Trophoblast cell (in vitro differentiated cells and primary cell): ENCODE measurements at regions not wholly inside any gene's neighbourhood (a gene's known extent, or its start where the extent isn't known, plus 50 kb on each side); places are given as distances from the start of the nearest gene placed in this dataset.

Experiments
- DNase-seq, 2 donors: peaks; one replicate each; pipeline ENCODE4 v3.0.0-alpha.2; 2016
- H2AFZ ChIP-seq: 2 replicates; pipeline ENCODE4 v1.6.1; 2013; ENCODE audit warnings: low read length, moderate library complexity, mild to moderate bottlenecking; ENCODE audit not compliant: insufficient read depth, poor library complexity
- H2AK5ac ChIP-seq: 2 replicates; pipeline ENCODE4 v1.6.1; 2013; ENCODE audit warnings: mild to moderate bottlenecking, low read length
- H2BK120ac ChIP-seq: 2 replicates; pipeline ENCODE4 v1.6.1; 2013; ENCODE audit warnings: low read length, mild to moderate bottlenecking, moderate library complexity; ENCODE audit not compliant: insufficient read depth, poor library complexity
- H2BK12ac ChIP-seq: 2 replicates; pipeline ENCODE4 v1.6.1; 2013; ENCODE audit warnings: mild to moderate bottlenecking, low read length, moderate library complexity
- H2BK5ac ChIP-seq: 2 replicates; pipeline ENCODE4 v1.6.1; 2013; ENCODE audit warnings: low read length, low read depth, moderate library complexity, mild to moderate bottlenecking; ENCODE audit not compliant: poor library complexity
- H3K14ac ChIP-seq: 2 replicates; pipeline ENCODE4 v1.6.1; 2013; ENCODE audit warnings: mild to moderate bottlenecking, low read length
- H3K18ac ChIP-seq: 2 replicates; pipeline ENCODE4 v1.6.1; 2013; ENCODE audit warnings: mild to moderate bottlenecking, low read length
- H3K23ac ChIP-seq: 2 replicates; pipeline ENCODE4 v1.6.1; 2013; ENCODE audit warnings: low read length
- H3K27ac ChIP-seq: 2 replicates; pipeline ENCODE4 v1.5.1; 2013; ENCODE audit warnings: low read depth, mild to moderate bottlenecking, inconsistent platforms, low read length, moderate library complexity
- H3K27me3 ChIP-seq: 2 replicates; pipeline ENCODE4 v1.6.1; 2013; ENCODE audit warnings: inconsistent platforms, mild to moderate bottlenecking, low read length, moderate library complexity; ENCODE audit not compliant: insufficient read depth
- H3K36me3 ChIP-seq, 2 experiments: 1 replicate in 1 of 2; 2 replicates in 1 of 2; pipeline ENCODE4 v1.6.1; 2013; ENCODE audit warnings: low read length in 2 of 2, mild to moderate bottlenecking in 2 of 2, moderate library complexity in 1 of 2; ENCODE audit not compliant: insufficient read depth in 2 of 2, control insufficient read depth in 1 of 2
- H3K4ac ChIP-seq: 2 replicates; pipeline ENCODE4 v1.6.1; 2013; ENCODE audit warnings: low read depth, mild to moderate bottlenecking, low read length, moderate library complexity
- H3K4me1 ChIP-seq, 2 experiments: 1 replicate in 1 of 2; 2 replicates in 1 of 2; pipeline ENCODE4 v1.6.1; 2013; ENCODE audit warnings: low read length in 2 of 2, mild to moderate bottlenecking in 2 of 2, moderate library complexity in 1 of 2; ENCODE audit not compliant: insufficient read depth in 2 of 2, control insufficient read depth in 1 of 2
- H3K4me2 ChIP-seq: 2 replicates; pipeline ENCODE4 v1.6.1; 2013; ENCODE audit warnings: inconsistent platforms, mild to moderate bottlenecking, low read length, moderate library complexity
- H3K4me3 ChIP-seq: 2 replicates; pipeline ENCODE4 v1.5.1; 2013; ENCODE audit warnings: mild to moderate bottlenecking, low read depth, low read length, inconsistent platforms
- H3K79me1 ChIP-seq: one replicate; pipeline ENCODE4 v1.6.1; 2013; ENCODE audit warnings: low read length
- H3K79me2 ChIP-seq: 2 replicates; pipeline ENCODE4 v1.6.1; 2013; ENCODE audit warnings: low read length, mild to moderate bottlenecking; ENCODE audit not compliant: control insufficient read depth, insufficient read depth, poor library complexity
- H3K9ac ChIP-seq: 2 replicates; pipeline ENCODE4 v1.6.1; 2013; ENCODE audit warnings: mild to moderate bottlenecking, low read length
- H3K9me3 ChIP-seq: 2 replicates; pipeline ENCODE4 v1.6.1; 2013; ENCODE audit warnings: low read depth, mild to moderate bottlenecking, control low read depth, inconsistent platforms, low read length; ENCODE audit not compliant: insufficient read depth
- H4K12ac ChIP-seq: 2 replicates; pipeline ENCODE4 v1.6.1; 2013; ENCODE audit warnings: low read depth, mild to moderate bottlenecking, low read length, moderate library complexity
- H4K8ac ChIP-seq: 2 replicates; pipeline ENCODE4 v1.6.1; 2013; ENCODE audit warnings: low read depth, mild to moderate bottlenecking, low read length, moderate library complexity
- H4K91ac ChIP-seq: one replicate; pipeline ENCODE4 v1.6.1; 2013; ENCODE audit warnings: low read depth, mild to moderate bottlenecking, low read length, moderate library complexity
- WGBS: extraction: QIAGEN DNeasy Blood & Tissue Kit; methylation state at CpG from one replicate; pipeline ENCODE4 v1.1.7; 2013; ENCODE audit warnings: missing lambda C conversion rate; ENCODE audit not compliant: insufficient read length, insufficient coverage; ENCODE audit errors: extremely low coverage; 5-methylcytosine and 5-hydroxymethylcytosine counted together

- Histone ChIP-seq H2BK120ac (no peak overlapping the region), H3K23ac (no peak overlapping the region), H3K36me3 (no peaks in the 10 kb centered on the region), H3K4me1 (no peaks in the 10 kb centered on the region), H4K12ac (no peak overlapping the region), H3K14ac (no peak overlapping the region), H3K4me3 (no peak overlapping the region), H3K27me3 (no peaks in the 10 kb centered on the region), H3K4ac (no peak overlapping the region), H3K79me1 (no peaks in the 10 kb centered on the region), H2BK5ac (no peak overlapping the region), H4K8ac (no peak overlapping the region), H4K91ac (no peak overlapping the region), H3K27ac (no peak overlapping the region), H3K4me2 (no peak overlapping the region), H3K9me3 (no peaks in the 10 kb centered on the region), H3K18ac (no peak overlapping the region), H3K9ac (no peak overlapping the region), H2BK12ac (no peak overlapping the region), H2AK5ac (no peak overlapping the region), H2AFZ (no peak overlapping the region), H3K79me2 (no peaks in the 10 kb centered on the region)
- WGBS: no CpG with 5 or more reads among the region's 2 CpGs
- DNase-seq: no peak
Measured at GRCh38 chr3:116553355-116553754, 108.1 kb upstream of the LSAMP start.

GRCh38 chr3:116561529-116561928 lies 116.2 kb upstream of the LSAMP start:
- H3K4me3 ChIP-seq: no peak overlapping the region
- H2BK5ac ChIP-seq: no peak overlapping the region
- WGBS: no CpG with 5 or more reads among the region's 3 CpGs
- no peaks in the 10 kb centered on the region for H3K79me2 ChIP-seq
- no peaks in the 10 kb centered on the region for H3K9me3 ChIP-seq
- H4K12ac ChIP-seq: no peak overlapping the region
- no peak overlapping the region for H2BK120ac ChIP-seq
- no peaks in the 10 kb centered on the region for H3K79me1 ChIP-seq
- H3K9ac ChIP-seq: no peak overlapping the region
- H3K4me1 ChIP-seq: no peaks in the 10 kb centered on the region
- H3K27ac ChIP-seq: no peak overlapping the region
- H3K4me2 ChIP-seq: no peak overlapping the region
- no peak overlapping the region for H3K4ac ChIP-seq
- H4K8ac ChIP-seq: no peak overlapping the region
- no peak overlapping the region for H3K14ac ChIP-seq
- no peak overlapping the region for H3K23ac ChIP-seq
- no peak overlapping the region for H2AK5ac ChIP-seq
- H2AFZ ChIP-seq: no peak overlapping the region
- no peaks in the 10 kb centered on the region for H3K27me3 ChIP-seq
- H4K91ac ChIP-seq: no peak overlapping the region
- no peak overlapping the region for H3K18ac ChIP-seq
- DNase-seq: no peak
- no peaks in the 10 kb centered on the region for H3K36me3 ChIP-seq
- no peak overlapping the region for H2BK12ac ChIP-seq

GRCh38 chr3:116563351-116563750 lies 118.1 kb upstream of the LSAMP start:
- Histone ChIP-seq H3K4ac (no peak overlapping the region), H3K14ac (no peak overlapping the region), H2AFZ (no peak overlapping the region), H4K12ac (no peak overlapping the region), H2AK5ac (no peak overlapping the region), H3K23ac (no peak overlapping the region), H3K27me3 (no peaks in the 10 kb centered on the region), H2BK5ac (no peak overlapping the region), H3K9ac (no peak overlapping the region), H2BK120ac (no peak overlapping the region), H3K4me2 (no peak overlapping the region), H4K8ac (no peak overlapping the region), H4K91ac (no peak overlapping the region), H3K79me1 (no peaks in the 10 kb centered on the region), H3K27ac (no peak overlapping the region), H3K36me3 (no peaks in the 10 kb centered on the region), H3K4me1 (no peaks in the 10 kb centered on the region), H3K18ac (no peak overlapping the region), H2BK12ac (no peak overlapping the region), H3K4me3 (no peak overlapping the region), H3K79me2 (no peaks in the 10 kb centered on the region), H3K9me3 (no peaks in the 10 kb centered on the region)
- DNase-seq: no peak
- WGBS: no CpG with 5 or more reads among the region's 2 CpGs

GRCh38 chr3:116566478-116566960 lies 121.2 kb upstream of the LSAMP start:
- Histone ChIP-seq H2BK12ac (no peak overlapping the region), H4K12ac (no peak overlapping the region), H3K4me3 (no peak overlapping the region), H3K27ac (no peak overlapping the region), H2AFZ (no peak overlapping the region), H3K4me2 (no peak overlapping the region), H3K14ac (no peak overlapping the region), H3K4ac (no peak overlapping the region), H3K27me3 (no peaks in the 10 kb centered on the region), H3K23ac (no peak overlapping the region), H3K79me1 (no peaks in the 10 kb centered on the region), H3K36me3 (no peaks in the 10 kb centered on the region), H4K8ac (no peak overlapping the region), H3K9me3 (no peaks in the 10 kb centered on the region), H3K79me2 (no peaks in the 10 kb centered on the region), H2BK120ac (no peak overlapping the region), H2AK5ac (no peak overlapping the region), H3K4me1 (no peaks in the 10 kb centered on the region), H3K18ac (no peak overlapping the region), H3K9ac (no peak overlapping the region), H4K91ac (no peak overlapping the region), H2BK5ac (no peak overlapping the region)
- no peak for DNase-seq
